ENCODE measurements at regions not wholly inside any gene's neighbourhood (a gene's known extent, or its start where the extent isn't known, plus 50 kb on each side); places are given as distances from the start of the nearest gene placed in this dataset.

DNA sequence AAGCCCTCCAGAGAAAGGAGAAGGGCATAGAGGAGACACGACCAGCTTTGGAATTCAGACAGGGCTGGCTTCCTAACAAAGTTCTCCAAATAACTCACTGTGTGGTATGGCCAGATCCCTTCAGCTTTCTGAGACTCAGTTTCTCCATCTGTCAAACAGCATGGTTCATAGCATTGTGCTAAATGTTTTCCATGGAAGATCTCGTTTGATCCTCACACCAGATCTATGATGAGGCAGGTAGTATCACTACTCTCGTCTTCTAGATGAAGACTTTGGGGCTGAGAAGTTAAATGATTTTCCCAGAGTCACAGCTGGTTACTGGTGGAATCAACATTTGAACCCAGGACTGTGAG is 507.3 kb downstream of the HAPSTR1 start (continued):
- peak; percentile 30; the same call in 1 of the 2 replicates for TF ChIP-seq PYGO2 (tag; IDR thresholded peaks at IDR 0.05)
- TF ChIP-seq ZBTB2 (IDR thresholded peaks at IDR 0.05): no peak
- TF ChIP-seq DDX20 (tag; IDR thresholded peaks at IDR 0.05; ENCODE audit: low read depth): peak; percentile 31; the same call in 1 of the 2 replicates
- TF ChIP-seq, protein P1, sequence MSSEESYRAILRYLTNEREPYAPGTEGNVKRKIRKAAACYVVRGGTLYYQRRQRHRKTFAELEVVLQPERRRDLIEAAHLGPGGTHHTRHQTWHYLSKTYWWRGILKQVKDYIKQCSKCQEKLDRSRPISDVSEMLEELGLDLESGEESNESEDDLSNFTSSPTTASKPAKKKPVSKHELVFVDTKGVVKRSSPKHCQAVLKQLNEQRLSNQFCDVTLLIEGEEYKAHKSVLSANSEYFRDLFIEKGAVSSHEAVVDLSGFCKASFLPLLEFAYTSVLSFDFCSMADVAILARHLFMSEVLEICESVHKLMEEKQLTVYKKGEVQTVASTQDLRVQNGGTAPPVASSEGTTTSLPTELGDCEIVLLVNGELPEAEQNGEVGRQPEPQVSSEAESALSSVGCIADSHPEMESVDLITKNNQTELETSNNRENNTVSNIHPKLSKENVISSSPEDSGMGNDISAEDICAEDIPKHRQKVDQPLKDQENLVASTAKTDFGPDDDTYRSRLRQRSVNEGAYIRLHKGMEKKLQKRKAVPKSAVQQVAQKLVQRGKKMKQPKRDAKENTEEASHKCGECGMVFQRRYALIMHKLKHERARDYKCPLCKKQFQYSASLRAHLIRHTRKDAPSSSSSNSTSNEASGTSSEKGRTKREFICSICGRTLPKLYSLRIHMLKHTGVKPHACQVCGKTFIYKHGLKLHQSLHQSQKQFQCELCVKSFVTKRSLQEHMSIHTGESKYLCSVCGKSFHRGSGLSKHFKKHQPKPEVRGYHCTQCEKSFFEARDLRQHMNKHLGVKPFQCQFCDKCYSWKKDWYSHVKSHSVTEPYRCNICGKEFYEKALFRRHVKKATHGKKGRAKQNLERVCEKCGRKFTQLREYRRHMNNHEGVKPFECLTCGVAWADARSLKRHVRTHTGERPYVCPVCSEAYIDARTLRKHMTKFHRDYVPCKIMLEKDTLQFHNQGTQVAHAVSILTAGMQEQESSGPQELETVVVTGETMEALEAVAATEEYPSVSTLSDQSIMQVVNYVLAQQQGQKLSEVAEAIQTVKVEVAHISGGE (CRISPR knock-in tag; IDR thresholded peaks at IDR 0.05): peak in 1 of 3 experiments; percentile 38; a peak in 1 of 6 replicates
- no peak for TF ChIP-seq KHSRP (IDR thresholded peaks at IDR 0.05)
- TF ChIP-seq ZFPM2 (CRISPR knock-in tag; IDR thresholded peaks at IDR 0.05): no peak
- TF ChIP-seq ZNF785 (CRISPR knock-in tag; IDR thresholded peaks at IDR 0.05): no peak
- TF ChIP-seq ZBTB17 (CRISPR knock-in tag; IDR thresholded peaks at IDR 0.05): 0 out of 2 replicates have a peak, but pooled peaks have one; percentile 13
- TF ChIP-seq ZFX (CRISPR knock-in tag; IDR thresholded peaks at IDR 0.05): peak; percentile 1; the same call in 1 of the 2 replicates
- TF ChIP-seq DIDO1 (tag; IDR thresholded peaks at IDR 0.05; ENCODE audit: low read depth): no peak
- peak; percentile 19; the same call in 1 of the 2 replicates for TF ChIP-seq ZNF766 (CRISPR knock-in tag; conservative IDR thresholded peaks at IDR 0.05)
- TF ChIP-seq NFRKB (IDR thresholded peaks at IDR 0.05; ENCODE audit: low read depth): peak; percentile 24; the same call in 1 of the 2 replicates
- TF ChIP-seq ZNF584 (CRISPR knock-in tag; IDR thresholded peaks at IDR 0.05; ENCODE audit: low read depth): peak; percentile 63
- no peak for TF ChIP-seq ETV6 (IDR thresholded peaks at IDR 0.05; ENCODE audit: borderline replicate concordance in 1 of 2, low read depth in 2 of 2, low read length in 1 of 2)
- no peak for TF ChIP-seq ETV6 (CRISPR knock-in tag; IDR thresholded peaks at IDR 0.05; ENCODE audit: borderline replicate concordance)
- TF ChIP-seq ZNF696 (CRISPR knock-in tag; conservative IDR thresholded peaks at IDR 0.05): no peak
- no peak for TF ChIP-seq HIVEP1 (CRISPR knock-in tag; IDR thresholded peaks at IDR 0.05)
